Progenitor cell of endocrine pancreas (in vitro differentiated cells): ENCODE measurements at regions not wholly inside any gene's neighbourhood (a gene's known extent, or its start where the extent isn't known, plus 50 kb on each side); places are given as distances from the start of the nearest gene placed in this dataset.
A peak's percentile ranks its signal among the peaks of the same experiment; 100 is the strongest.

Experiments
- DNase-seq: peaks from one replicate; pipeline ENCODE4 v3.0.0; 2021; ENCODE audit warnings: low spot score; ENCODE audit not compliant: unreplicated experiment
- H3K27ac Mint-ChIP-seq: 2 replicates; pipeline ENCODE4 v1.8.0; 2021; ENCODE audit warnings: mild to moderate bottlenecking, moderate library complexity, mixed read lengths
- H3K27me3 Mint-ChIP-seq: 2 replicates; pipeline ENCODE4 v1.8.0; 2021; ENCODE audit warnings: mixed read lengths
- H3K36me3 Mint-ChIP-seq: 2 replicates; pipeline ENCODE4 v1.8.0; 2022; ENCODE audit warnings: mixed read lengths; ENCODE audit not compliant: insufficient read depth
- H3K4me1 Mint-ChIP-seq: 2 replicates; pipeline ENCODE4 v1.8.0; 2021; ENCODE audit warnings: low read depth, mixed read lengths
- H3K4me3 Mint-ChIP-seq: 2 replicates; pipeline ENCODE4 v1.8.0; 2021; ENCODE audit warnings: low read depth, mild to moderate bottlenecking, moderate library complexity, mixed read lengths
- H3K9me3 Mint-ChIP-seq: 2 replicates; pipeline ENCODE4 v1.8.0; 2021; ENCODE audit warnings: low read depth, mixed read lengths
- CTCF ChIP-seq: fragments of 200-600 bp; sonication (generic); IDR thresholded peaks from one replicate; pipeline ENCODE4 v1.5.0; 2021; ENCODE audit warnings: antibody characterized with exemption, mild to moderate bottlenecking; ENCODE audit not compliant: unreplicated experiment

- no peaks in the 10 kb centered on the region for H3K27me3 Mint-ChIP-seq
- H3K36me3 Mint-ChIP-seq = no peaks in the 10 kb centered on the region
- no peak overlapping the region for H3K27ac Mint-ChIP-seq
- peaks cover 6% of the 10 kb centered on the region for H3K9me3 Mint-ChIP-seq
- H3K4me1 Mint-ChIP-seq = no peaks in the 10 kb centered on the region
- TF ChIP-seq CTCF = no peak
- H3K4me3 Mint-ChIP-seq = no peak overlapping the region
- DNase-seq = no peak
Observed at GRCh38 chr5:8675182-8675581, 806.2 kb downstream of the MTRR start.

GRCh38 chr5:8676695-8677094 is 807.7 kb downstream of the MTRR start:
- Mint-ChIP-seq H3K27me3 (no peaks in the 10 kb centered on the region), H3K36me3 (no peaks in the 10 kb centered on the region), H3K9me3 (peaks cover 6% of the 10 kb centered on the region), H3K27ac (no peak overlapping the region), H3K4me3 (no peak overlapping the region), H3K4me1 (no peaks in the 10 kb centered on the region)
- TF ChIP-seq CTCF = no peak
- DNase-seq = no peak

DNA sequence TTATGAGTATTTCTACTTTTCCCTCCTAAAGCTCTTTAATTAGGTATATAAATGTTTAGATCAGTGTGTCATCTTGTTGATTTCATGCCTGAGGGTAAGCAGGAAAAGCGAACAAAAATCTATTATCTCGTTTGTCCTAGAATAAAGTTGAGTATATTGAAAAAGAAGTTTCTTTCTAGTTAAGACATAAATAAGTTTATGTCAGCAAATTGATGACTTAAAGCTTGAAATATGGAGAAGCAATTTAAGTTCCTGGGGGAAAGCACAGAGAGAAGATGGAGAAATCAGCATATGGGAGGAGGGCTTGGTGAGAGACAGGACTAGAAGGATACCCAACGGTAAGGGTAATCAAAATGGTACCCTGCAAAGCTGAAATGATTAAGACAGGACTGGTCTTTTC is 813.4 kb downstream of the MTRR start:
- no peak for TF ChIP-seq CTCF
- Mint-ChIP-seq H3K36me3 (no peaks in the 10 kb centered on the region), H3K4me1 (no peaks in the 10 kb centered on the region), H3K27me3 (no peaks in the 10 kb centered on the region), H3K9me3 (peaks cover 6% of the 10 kb centered on the region), H3K4me3 (no peak overlapping the region), H3K27ac (no peak overlapping the region)
- no peak for DNase-seq

- DNase-seq = no peak
- no peak for TF ChIP-seq CTCF
- H3K27me3 Mint-ChIP-seq = no peaks in the 10 kb centered on the region
- H3K4me3 Mint-ChIP-seq = no peak overlapping the region
- H3K36me3 Mint-ChIP-seq = no peaks in the 10 kb centered on the region
- no peak overlapping the region for H3K27ac Mint-ChIP-seq
- no peaks in the 10 kb centered on the region for H3K4me1 Mint-ChIP-seq
- H3K9me3 Mint-ChIP-seq = peaks cover 1% of the 10 kb centered on the region
Observed at GRCh38 chr5:8683496-8683895, 814.5 kb downstream of the MTRR start.

GRCh38 chr5:8685704-8686103 is 816.8 kb downstream of the MTRR start:
- peak; percentile 36 for TF ChIP-seq CTCF
- no peak for DNase-seq
- no peak overlapping the region for H3K4me3 Mint-ChIP-seq
- no peaks in the 10 kb centered on the region for H3K4me1 Mint-ChIP-seq
- no peaks in the 10 kb centered on the region for H3K36me3 Mint-ChIP-seq
- no peak overlapping the region for H3K27ac Mint-ChIP-seq
- H3K9me3 Mint-ChIP-seq = no peaks in the 10 kb centered on the region
- no peaks in the 10 kb centered on the region for H3K27me3 Mint-ChIP-seq
